ENCODE measurements at regions not wholly inside any gene's neighbourhood (a gene's known extent, or its start where the extent isn't known, plus 50 kb on each side); places are given as distances from the start of the nearest gene placed in this dataset.

DNA sequence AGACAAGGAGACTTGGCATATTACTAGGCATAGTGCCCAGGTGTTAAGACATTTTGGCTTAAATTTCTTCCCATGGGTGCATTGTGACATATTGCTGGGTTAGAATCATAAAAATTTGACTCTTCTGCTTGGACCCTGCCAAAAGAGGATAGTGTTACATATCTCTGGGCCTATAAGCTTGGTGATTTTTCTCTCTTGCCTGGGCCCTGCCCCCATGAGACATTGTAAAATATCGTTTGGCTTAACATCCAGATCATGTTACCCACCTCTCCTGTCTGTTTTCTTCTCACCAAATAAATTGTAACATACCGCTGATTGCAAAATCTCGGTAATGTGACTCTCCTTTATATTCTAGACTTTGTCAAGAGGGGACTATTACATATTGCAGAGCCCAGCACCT, 836.4 kb upstream of the TSPY4 start:
- TF ChIP-seq POLR2A (IDR thresholded peaks at IDR 0.05) = no peak
- TF ChIP-seq, protein P1, sequence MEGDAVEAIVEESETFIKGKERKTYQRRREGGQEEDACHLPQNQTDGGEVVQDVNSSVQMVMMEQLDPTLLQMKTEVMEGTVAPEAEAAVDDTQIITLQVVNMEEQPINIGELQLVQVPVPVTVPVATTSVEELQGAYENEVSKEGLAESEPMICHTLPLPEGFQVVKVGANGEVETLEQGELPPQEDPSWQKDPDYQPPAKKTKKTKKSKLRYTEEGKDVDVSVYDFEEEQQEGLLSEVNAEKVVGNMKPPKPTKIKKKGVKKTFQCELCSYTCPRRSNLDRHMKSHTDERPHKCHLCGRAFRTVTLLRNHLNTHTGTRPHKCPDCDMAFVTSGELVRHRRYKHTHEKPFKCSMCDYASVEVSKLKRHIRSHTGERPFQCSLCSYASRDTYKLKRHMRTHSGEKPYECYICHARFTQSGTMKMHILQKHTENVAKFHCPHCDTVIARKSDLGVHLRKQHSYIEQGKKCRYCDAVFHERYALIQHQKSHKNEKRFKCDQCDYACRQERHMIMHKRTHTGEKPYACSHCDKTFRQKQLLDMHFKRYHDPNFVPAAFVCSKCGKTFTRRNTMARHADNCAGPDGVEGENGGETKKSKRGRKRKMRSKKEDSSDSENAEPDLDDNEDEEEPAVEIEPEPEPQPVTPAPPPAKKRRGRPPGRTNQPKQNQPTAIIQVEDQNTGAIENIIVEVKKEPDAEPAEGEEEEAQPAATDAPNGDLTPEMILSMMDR (IDR thresholded peaks at IDR 0.05) = no peak
- no peak for TF ChIP-seq EP300 (IDR thresholded peaks at IDR 0.05)
- TF ChIP-seq POLR2AphosphoS5 (IDR thresholded peaks at IDR 0.05) = no peak

Measured in stomach (tissue), 4 donors.